ENCODE measurements at regions not wholly inside any gene's neighbourhood (a gene's known extent, or its start where the extent isn't known, plus 50 kb on each side); places are given as distances from the start of the nearest gene placed in this dataset.
"Not testable (repeated sequence)": the region's sequence is repeated elsewhere in the genome, so short reads cannot be mapped to it uniquely, and the experiment has no call there.

DNA sequence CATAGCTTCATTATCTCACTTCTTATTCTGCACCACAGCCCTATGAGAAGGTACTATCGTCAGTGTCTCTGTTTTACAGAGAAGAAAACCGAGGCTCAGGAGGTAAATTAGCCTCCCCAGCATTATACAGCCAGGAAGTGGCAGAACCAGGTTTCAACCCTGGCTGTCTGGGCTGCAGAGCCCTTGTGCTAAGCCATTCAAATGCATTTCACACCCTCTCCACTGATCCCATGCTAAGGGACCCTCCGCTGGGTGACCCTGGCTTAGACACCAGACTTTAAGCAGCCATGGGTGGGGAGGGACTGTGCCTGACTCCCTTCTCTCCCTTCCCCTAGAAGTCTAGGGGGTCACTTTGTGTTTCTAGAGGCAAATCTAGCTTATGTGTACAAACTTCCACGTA is 87.5 kb downstream of the RRAGC start:
- Mint-ChIP-seq H3K4me3 (ENCODE audit: unreplicated experiment) (no peak overlapping the region), H3K27ac (ENCODE audit: unreplicated experiment) (no peak overlapping the region), H3K4me1 (ENCODE audit: unreplicated experiment) (peaks cover 5% of the 10 kb centered on the region), H3K27me3 (ENCODE audit: unreplicated experiment) (peaks cover 12% of the 10 kb centered on the region), H3K9me3 (ENCODE audit: unreplicated experiment) (no peaks in the 10 kb centered on the region), H3K36me3 (ENCODE audit: unreplicated experiment) (no peaks in the 10 kb centered on the region)
- TF ChIP-seq, protein P1, sequence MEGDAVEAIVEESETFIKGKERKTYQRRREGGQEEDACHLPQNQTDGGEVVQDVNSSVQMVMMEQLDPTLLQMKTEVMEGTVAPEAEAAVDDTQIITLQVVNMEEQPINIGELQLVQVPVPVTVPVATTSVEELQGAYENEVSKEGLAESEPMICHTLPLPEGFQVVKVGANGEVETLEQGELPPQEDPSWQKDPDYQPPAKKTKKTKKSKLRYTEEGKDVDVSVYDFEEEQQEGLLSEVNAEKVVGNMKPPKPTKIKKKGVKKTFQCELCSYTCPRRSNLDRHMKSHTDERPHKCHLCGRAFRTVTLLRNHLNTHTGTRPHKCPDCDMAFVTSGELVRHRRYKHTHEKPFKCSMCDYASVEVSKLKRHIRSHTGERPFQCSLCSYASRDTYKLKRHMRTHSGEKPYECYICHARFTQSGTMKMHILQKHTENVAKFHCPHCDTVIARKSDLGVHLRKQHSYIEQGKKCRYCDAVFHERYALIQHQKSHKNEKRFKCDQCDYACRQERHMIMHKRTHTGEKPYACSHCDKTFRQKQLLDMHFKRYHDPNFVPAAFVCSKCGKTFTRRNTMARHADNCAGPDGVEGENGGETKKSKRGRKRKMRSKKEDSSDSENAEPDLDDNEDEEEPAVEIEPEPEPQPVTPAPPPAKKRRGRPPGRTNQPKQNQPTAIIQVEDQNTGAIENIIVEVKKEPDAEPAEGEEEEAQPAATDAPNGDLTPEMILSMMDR (IDR thresholded peaks at IDR 0.05), result no peak
- no peak for DNase-seq (ENCODE audit: extremely low spot score, unreplicated experiment)

DNA sequence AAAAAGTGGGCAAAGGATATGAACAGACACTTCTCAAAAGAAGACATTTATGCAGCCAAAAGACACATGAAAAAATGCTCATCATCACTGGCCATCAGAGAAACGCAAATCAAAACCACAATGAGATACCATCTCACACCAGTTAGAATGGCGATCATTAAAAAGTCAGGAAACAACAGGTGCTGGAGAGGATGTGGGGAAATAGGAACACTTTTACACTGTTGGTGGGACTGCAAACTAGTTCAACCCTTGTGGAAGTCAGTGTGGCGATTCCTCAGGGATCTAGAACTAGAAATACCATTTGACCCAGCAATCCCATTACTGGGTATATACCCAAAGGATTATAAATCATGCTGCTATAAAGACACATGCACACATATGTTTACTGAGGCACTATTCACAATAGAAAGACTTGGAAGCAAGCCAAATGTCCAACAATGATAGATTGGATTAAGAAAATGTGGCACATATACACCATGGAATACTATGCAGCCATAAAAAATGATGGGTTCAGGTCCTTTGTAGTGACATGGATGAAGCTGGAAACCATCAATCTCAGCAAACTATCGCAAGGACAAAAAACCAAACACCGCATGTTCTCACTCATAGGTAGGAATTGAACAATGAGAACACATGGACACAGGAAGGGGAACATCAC is 88.9 kb downstream of the RRAGC start:
- not testable (repeated sequence) for H3K4me3 Mint-ChIP-seq (ENCODE audit: unreplicated experiment); H3K36me3 Mint-ChIP-seq (ENCODE audit: unreplicated experiment); DNase-seq (ENCODE audit: extremely low spot score, unreplicated experiment); H3K27ac Mint-ChIP-seq (ENCODE audit: unreplicated experiment); H3K9me3 Mint-ChIP-seq (ENCODE audit: unreplicated experiment); H3K4me1 Mint-ChIP-seq (ENCODE audit: unreplicated experiment)
- peaks cover 14% of the 10 kb centered on the region for H3K27me3 Mint-ChIP-seq (ENCODE audit: unreplicated experiment)

DNA sequence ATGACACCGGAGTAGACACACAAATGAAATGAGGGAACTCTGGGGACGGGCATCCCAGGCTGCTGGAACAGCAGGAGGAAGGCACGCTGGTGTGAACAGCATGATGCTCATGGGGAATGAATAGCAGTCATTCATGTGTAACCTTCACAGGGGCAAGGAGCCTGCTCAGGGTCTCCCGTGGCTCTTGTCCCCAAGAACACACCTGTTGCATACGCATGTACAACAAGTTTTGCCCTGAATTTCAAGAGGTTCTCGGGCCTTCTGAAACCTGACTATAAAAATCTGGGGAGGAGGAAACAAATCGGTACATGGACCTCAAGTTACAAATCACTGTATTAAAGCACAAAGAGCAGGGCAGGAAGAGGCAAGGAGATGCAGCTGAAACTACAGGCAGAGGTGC is 93.4 kb downstream of the RRAGC start:
- Mint-ChIP-seq H3K36me3 (ENCODE audit: unreplicated experiment) (no peaks in the 10 kb centered on the region), H3K27me3 (ENCODE audit: unreplicated experiment) (peaks cover 19% of the 10 kb centered on the region), H3K4me3 (ENCODE audit: unreplicated experiment) (no peak overlapping the region), H3K27ac (ENCODE audit: unreplicated experiment) (no peak overlapping the region), H3K9me3 (ENCODE audit: unreplicated experiment) (no peaks in the 10 kb centered on the region), H3K4me1 (ENCODE audit: unreplicated experiment) (no peaks in the 10 kb centered on the region)
- TF ChIP-seq, protein P1 (IDR thresholded peaks at IDR 0.05), result no peak
- no peak for DNase-seq (ENCODE audit: extremely low spot score, unreplicated experiment)

DNA sequence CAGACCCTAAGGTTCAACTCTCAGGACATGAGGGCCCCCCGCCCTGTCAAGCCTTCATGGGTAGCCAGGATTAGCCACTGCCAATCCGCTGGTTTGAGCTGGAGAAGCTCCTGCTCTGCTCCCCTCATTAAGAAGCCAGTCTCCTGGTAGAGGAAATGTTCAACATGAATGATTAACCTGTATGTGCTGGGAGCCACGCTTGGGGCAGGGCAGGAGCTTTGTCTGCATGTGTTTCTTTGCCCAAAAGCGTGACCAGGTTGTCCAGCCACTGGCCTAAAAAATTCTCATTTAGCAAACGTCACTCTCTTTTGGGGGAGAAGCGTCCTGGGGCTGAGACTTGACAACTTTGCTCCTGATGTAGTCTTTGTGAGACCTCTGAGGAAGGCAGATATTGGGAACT is 96.5 kb downstream of the RRAGC start:
- peaks cover 19% of the 10 kb centered on the region for H3K27me3 Mint-ChIP-seq (ENCODE audit: unreplicated experiment)
- no peaks in the 10 kb centered on the region for H3K9me3 Mint-ChIP-seq (ENCODE audit: unreplicated experiment)
- H3K36me3 Mint-ChIP-seq (ENCODE audit: unreplicated experiment), result no peaks in the 10 kb centered on the region
- TF ChIP-seq, protein P1 (IDR thresholded peaks at IDR 0.05), result no peak
- H3K27ac Mint-ChIP-seq (ENCODE audit: unreplicated experiment), result no peak overlapping the region
- no peak for DNase-seq (ENCODE audit: extremely low spot score, unreplicated experiment)
- H3K4me1 Mint-ChIP-seq (ENCODE audit: unreplicated experiment), result no peaks in the 10 kb centered on the region
- H3K4me3 Mint-ChIP-seq (ENCODE audit: unreplicated experiment), result no peak overlapping the region

DNA sequence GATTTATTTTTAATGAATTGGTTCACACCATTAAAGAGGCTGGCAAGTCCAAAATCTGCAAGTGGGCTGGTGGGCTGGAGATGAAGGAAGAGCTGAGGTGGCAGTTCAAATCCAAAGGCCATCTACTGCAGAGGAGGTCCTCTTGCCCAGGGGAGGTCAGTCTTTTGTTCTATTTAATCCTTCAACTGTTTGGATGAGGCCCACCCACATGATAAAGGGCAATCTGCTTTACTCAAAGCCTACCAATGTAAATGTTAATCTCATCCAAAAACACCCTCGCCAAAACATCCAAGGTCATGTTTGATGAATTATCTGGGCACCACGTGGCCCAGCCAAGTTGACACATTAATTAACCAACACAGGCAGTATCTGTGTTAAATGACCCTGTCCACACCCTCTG is 99.0 kb downstream of the RRAGC start:
- Mint-ChIP-seq H3K36me3 (ENCODE audit: unreplicated experiment) (no peaks in the 10 kb centered on the region), H3K27ac (ENCODE audit: unreplicated experiment) (no peak overlapping the region), H3K27me3 (ENCODE audit: unreplicated experiment) (peaks cover 13% of the 10 kb centered on the region), H3K9me3 (ENCODE audit: unreplicated experiment) (no peaks in the 10 kb centered on the region), H3K4me3 (ENCODE audit: unreplicated experiment) (no peak overlapping the region), H3K4me1 (ENCODE audit: unreplicated experiment) (no peaks in the 10 kb centered on the region)
- DNase-seq (ENCODE audit: extremely low spot score, unreplicated experiment), result no peak
- TF ChIP-seq, protein P1 (IDR thresholded peaks at IDR 0.05), result no peak

DNA sequence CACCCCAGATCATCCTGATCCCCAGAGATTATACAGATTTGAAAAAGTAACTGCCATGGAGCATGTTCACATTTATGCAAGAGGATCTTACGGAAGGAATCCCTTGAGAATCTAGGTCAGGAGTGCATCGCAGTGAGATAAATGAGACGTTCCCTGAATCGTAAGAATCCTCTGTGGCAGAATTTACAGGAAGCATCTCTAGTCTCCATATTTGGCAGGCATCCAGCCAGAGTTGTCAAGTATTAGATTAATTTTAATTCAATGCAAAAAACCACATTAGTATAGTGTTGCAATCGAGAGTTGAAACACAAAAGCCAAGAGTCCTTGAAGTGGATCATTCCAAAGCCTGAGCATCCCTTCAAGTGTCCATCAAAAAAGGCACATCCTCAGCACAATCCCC is 100.8 kb downstream of the RRAGC start:
- Mint-ChIP-seq H3K27me3 (ENCODE audit: unreplicated experiment) (peaks cover 10% of the 10 kb centered on the region), H3K4me3 (ENCODE audit: unreplicated experiment) (no peak overlapping the region), H3K9me3 (ENCODE audit: unreplicated experiment) (no peaks in the 10 kb centered on the region), H3K27ac (ENCODE audit: unreplicated experiment) (no peak overlapping the region), H3K4me1 (ENCODE audit: unreplicated experiment) (no peaks in the 10 kb centered on the region), H3K36me3 (ENCODE audit: unreplicated experiment) (no peaks in the 10 kb centered on the region)
- TF ChIP-seq, protein P1 (IDR thresholded peaks at IDR 0.05), result no peak
- no peak for DNase-seq (ENCODE audit: extremely low spot score, unreplicated experiment)

Data from osteocyte (in vitro differentiated cells).